ENCODE measurements at regions not wholly inside any gene's neighbourhood (a gene's known extent, or its start where the extent isn't known, plus 50 kb on each side); places are given as distances from the start of the nearest gene placed in this dataset.

- no peak overlapping the region for H3K4me3 Mint-ChIP-seq
- TF ChIP-seq CTCF (IDR thresholded peaks at IDR 0.05; ENCODE audit: unreplicated experiment in 3 of 3) = no peak
- peak overlapping the region in 2 of 3 experiments; percentile 19 to 54 for H3K27ac Mint-ChIP-seq
- H3K9me3 Mint-ChIP-seq = peaks cover 3% of the 10 kb centered on the region
- no peaks in the 10 kb centered on the region for H3K27me3 Mint-ChIP-seq (ENCODE audit: low read depth)
- peaks cover 17% of the 10 kb centered on the region for H3K4me1 Mint-ChIP-seq
- no peaks in the 10 kb centered on the region for H3K36me3 Mint-ChIP-seq (ENCODE audit: low read depth)
These were observed 297.1 kb upstream of the RBMS1 start for GRCh38 chr2:160790738-160791137.

DNA sequence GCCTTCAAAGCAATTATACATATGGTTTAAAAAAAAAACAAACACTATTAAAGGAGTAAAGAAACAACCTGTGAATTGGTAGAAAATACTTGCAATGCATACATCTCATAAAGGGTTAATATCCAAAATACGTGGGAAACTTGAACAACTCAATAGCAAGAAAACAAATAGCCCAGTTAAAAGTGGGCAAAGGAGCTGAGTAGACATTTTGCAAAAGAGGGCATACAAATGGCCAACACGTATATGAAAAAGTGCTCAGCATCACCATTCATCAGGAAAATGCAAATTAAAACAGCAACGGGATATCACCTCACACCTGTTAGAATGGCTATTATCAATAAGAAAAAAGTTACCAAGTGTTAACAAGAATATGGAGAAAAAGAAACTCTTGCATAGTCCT lies 298.3 kb upstream of the RBMS1 start:
- no peak for TF ChIP-seq CTCF (IDR thresholded peaks at IDR 0.05; ENCODE audit: unreplicated experiment in 3 of 3)
- peaks cover 6% of the 10 kb centered on the region for H3K9me3 Mint-ChIP-seq
- H3K4me1 Mint-ChIP-seq = peaks cover 17% of the 10 kb centered on the region
- H3K27ac Mint-ChIP-seq = peak overlapping the region in 1 of 3 experiments; percentile 15
- no peaks in the 10 kb centered on the region for H3K27me3 Mint-ChIP-seq (ENCODE audit: low read depth)
- H3K4me3 Mint-ChIP-seq = no peak overlapping the region
- no peaks in the 10 kb centered on the region for H3K36me3 Mint-ChIP-seq (ENCODE audit: low read depth)

DNA sequence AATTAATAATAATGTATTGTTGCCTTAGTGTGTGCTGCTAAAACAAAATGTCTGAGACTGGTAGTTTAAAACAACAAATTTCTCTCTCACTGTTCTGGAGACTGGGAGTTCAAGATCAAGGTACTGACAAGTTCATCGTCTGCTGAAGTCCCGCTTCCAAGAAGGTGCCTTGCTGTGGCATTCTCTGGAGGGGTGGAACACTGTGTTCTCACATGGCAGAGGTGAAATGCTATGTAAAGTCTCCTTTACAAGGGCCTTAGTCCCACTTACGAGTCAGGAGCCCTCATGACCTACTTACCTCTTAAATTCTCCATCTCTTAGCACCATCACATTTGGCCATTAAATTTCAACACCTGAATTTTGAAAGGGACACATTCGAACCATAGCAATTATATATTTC lies 299.2 kb upstream of the RBMS1 start:
- Mint-ChIP-seq H3K36me3 (ENCODE audit: low read depth) (peaks cover 4% of the 10 kb centered on the region), H3K4me3 (no peak overlapping the region), H3K4me1 (peaks cover 17% of the 10 kb centered on the region), H3K27me3 (ENCODE audit: low read depth) (no peaks in the 10 kb centered on the region), H3K27ac (no peak overlapping the region), H3K9me3 (peaks cover 10% of the 10 kb centered on the region)
- no peak for TF ChIP-seq CTCF (IDR thresholded peaks at IDR 0.05; ENCODE audit: unreplicated experiment in 3 of 3)

DNA sequence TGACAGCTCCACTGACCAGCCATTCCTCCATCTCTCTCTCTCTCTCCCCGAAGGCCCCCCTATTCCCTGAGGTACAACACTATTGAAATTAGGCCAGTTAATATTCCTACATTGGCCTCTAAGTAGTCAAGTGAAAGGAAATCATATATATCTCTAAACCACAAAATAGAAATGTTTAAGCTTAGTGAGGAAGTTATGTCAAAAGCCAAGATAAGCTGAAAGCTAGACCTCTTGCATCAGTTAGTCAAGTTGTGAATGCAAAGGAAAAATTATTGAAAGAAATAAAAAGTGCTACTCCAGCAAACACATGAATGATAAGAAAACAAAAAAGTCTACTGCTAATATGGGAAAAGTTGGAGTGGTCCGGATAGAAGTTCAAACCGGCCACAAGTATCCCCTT lies 301.3 kb upstream of the RBMS1 start:
- no peak for TF ChIP-seq CTCF (IDR thresholded peaks at IDR 0.05; ENCODE audit: unreplicated experiment in 3 of 3)
- Mint-ChIP-seq H3K27ac (no peak overlapping the region), H3K27me3 (ENCODE audit: low read depth) (no peaks in the 10 kb centered on the region), H3K36me3 (ENCODE audit: low read depth) (peaks cover 4% of the 10 kb centered on the region), H3K4me3 (no peak overlapping the region), H3K4me1 (peaks cover 17% of the 10 kb centered on the region), H3K9me3 (peaks cover 16% of the 10 kb centered on the region)

- Mint-ChIP-seq H3K9me3 (peaks cover 21% of the 10 kb centered on the region), H3K36me3 (ENCODE audit: low read depth) (no peaks in the 10 kb centered on the region), H3K4me3 (no peak overlapping the region), H3K27ac (no peak overlapping the region), H3K4me1 (no peaks in the 10 kb centered on the region), H3K27me3 (ENCODE audit: low read depth) (no peaks in the 10 kb centered on the region)
- no peak for TF ChIP-seq CTCF (IDR thresholded peaks at IDR 0.05; ENCODE audit: unreplicated experiment in 3 of 3)
These were observed 310.3 kb upstream of the RBMS1 start for GRCh38 chr2:160803881-160804280.

GRCh38 chr2:160810406-160810805 lies 316.8 kb upstream of the RBMS1 start:
- Mint-ChIP-seq H3K36me3 (ENCODE audit: low read depth) (no peaks in the 10 kb centered on the region), H3K27ac (no peak overlapping the region), H3K4me1 (peaks cover 15% of the 10 kb centered on the region), H3K9me3 (peaks cover 9% of the 10 kb centered on the region), H3K4me3 (no peak overlapping the region), H3K27me3 (ENCODE audit: low read depth) (no peaks in the 10 kb centered on the region)
- TF ChIP-seq CTCF (IDR thresholded peaks at IDR 0.05; ENCODE audit: unreplicated experiment in 3 of 3) = no peak

All from nephron (organoid).